GM23248 (cell line): ENCODE measurements at regions not wholly inside any gene's neighbourhood (a gene's known extent, or its start where the extent isn't known, plus 50 kb on each side); places are given as distances from the start of the nearest gene placed in this dataset.

Source experiments
- EZH2 ChIP-seq: fragments of 200-600 bp; sonication (generic); IDR thresholded peaks from 2 replicates; pipeline ENCODE4 v1.6.1; 2018; ENCODE audit warnings: antibody characterized with exemption, mild to moderate bottlenecking; ENCODE audit not compliant: insufficient read depth, poor library complexity, severe bottlenecking
- EZH2phosphoT487 ChIP-seq: fragments of 200-600 bp; sonication (generic); IDR thresholded peaks from 2 replicates; pipeline ENCODE4 v1.6.1; 2018; ENCODE audit warnings: antibody characterized with exemption, moderate library complexity, mild to moderate bottlenecking, low read depth; ENCODE audit not compliant: insufficient read depth

DNA sequence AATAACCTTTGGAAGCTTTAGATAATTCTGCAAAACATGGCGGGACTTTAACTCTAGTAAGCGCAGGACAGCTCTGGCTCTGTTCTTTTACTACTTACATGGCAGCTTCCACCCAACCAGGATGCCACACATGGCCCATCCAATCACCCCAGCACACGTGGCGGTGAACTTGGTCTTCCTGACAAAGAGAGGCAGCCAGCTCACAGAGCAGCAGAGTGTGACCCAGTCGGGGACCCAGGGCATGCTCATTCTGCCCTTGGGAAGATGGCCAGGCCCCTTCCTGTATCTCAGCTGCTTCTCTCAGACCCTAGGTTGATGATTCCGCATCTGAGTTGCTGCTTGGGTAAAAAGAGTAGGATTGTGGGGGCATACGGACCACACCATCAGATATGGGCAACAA lies 172.1 kb downstream of the USP12 start:
- TF ChIP-seq EZH2, result no peak
- no peak for TF ChIP-seq EZH2phosphoT487
